ENCODE measurements at regions not wholly inside any gene's neighbourhood (a gene's known extent, or its start where the extent isn't known, plus 50 kb on each side); places are given as distances from the start of the nearest gene placed in this dataset.

- DNase-seq (ENCODE audit: low read depth in 3 of 3) = no peak
Observed at GRCh38 chr3:159843840-159844730, 144.6 kb upstream of the IL12A start.

DNA sequence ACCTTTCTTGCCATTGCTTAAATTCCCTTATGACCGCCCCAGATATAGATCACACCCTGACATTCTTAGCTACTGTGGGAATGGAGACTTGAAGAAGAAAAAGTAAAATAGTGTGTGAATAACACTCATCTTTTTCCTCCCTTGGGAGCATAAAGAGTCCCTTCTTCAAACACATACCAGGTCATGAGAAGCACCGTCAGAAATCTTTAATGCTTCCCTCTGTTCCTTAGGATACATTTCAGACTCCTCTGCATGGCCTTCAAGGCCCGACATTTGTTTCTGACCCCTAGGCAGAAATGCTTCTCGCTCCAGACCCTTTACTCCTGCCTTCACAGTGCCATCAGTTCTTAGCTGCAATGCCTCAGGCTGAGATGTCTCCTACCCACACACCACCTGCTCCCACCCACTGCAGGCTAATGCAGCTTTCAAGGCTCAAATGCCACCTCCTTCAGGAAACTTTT lies 143.8 kb upstream of the IL12A start:
- DNase-seq (ENCODE audit: low read depth in 3 of 3) = no peak

GRCh38 chr3:159845737-159846136 lies 142.9 kb upstream of the IL12A start:
- DNase-seq (ENCODE audit: low read depth in 3 of 3) = no peak

GRCh38 chr3:159846255-159846654 lies 142.4 kb upstream of the IL12A start:
- DNase-seq (ENCODE audit: low read depth in 3 of 3) = no peak

- no peak for DNase-seq (ENCODE audit: low read depth in 3 of 3)
Observed at GRCh38 chr3:159848348-159849118, 140.1 kb upstream of the IL12A start.

DNA sequence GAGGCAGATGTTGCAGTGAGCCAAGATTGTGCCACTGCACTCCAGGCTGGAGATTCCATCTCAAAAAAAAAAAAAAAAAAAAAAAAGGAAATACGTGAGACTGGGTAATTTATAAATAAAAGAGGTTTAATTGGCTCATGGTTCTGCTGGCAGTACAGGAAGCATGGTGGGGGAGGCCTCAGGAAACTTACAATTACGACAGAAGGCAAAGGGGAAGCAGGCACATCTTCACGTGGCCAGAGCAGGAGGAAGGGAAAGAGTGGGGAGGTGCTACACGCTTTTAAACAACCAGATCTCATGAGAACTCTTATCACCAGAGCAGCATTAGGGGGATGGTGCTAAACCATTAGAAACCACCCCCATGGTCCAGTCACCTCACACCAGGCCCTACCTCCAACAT lies 138.2 kb upstream of the IL12A start:
- no peak for DNase-seq (ENCODE audit: low read depth in 3 of 3)

GRCh38 chr3:159852266-159852665 lies 136.4 kb upstream of the IL12A start:
- no peak for DNase-seq (ENCODE audit: low read depth in 3 of 3)

DNA sequence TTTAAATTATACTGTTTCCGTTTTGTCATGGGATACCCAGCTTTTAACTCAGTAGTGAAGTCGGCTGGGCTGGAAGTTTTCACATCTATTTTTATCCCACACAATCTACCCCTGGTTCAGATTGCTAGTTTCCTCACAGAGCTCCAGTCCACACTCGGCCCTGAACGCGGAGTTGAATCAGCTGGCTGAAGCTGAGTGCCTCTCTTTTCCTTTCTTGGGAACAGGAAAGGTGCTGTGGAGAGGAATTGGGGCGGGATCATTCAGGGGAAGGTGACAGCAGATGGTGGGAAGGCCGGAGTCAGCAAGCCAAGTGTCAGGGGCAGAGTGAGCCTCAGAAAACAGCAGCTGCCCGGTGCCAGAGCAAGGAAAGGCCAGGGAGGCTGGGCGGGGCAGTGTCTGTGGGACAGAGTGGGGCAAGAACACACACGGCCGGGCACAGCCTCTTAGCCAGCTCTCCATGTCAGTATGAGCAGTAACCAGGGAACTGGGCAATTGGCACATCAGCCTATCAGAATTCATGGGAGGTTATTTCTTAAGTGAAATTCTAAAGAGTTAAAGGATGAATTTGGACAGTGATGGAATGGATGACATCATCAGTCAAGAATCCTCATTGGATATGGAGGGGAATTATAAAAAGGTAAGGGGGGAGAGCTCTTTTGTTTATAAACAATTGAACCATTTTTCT lies 135.7 kb upstream of the IL12A start:
- no peak for DNase-seq (ENCODE audit: low read depth in 3 of 3)

DNA sequence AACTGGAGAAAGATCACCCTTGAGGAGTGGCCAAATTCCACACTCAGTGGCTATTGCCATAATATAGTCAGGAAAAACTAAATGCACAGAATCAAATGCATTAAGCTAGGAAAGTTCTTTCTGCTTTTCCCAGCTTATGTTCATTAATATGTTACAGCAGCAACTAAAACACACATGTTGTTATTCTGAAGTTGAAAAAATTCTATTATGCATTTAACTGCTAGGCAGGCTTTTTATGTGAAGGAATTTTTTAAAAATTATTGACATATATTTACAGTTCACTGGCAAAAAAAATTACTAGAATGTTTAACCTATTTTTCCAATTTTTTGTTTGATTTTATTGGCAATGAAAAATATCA lies 135.2 kb upstream of the IL12A start:
- DNase-seq (ENCODE audit: low read depth in 3 of 3) = no peak

- DNase-seq (ENCODE audit: low read depth in 3 of 3) = no peak
Observed at GRCh38 chr3:159854500-159855124, 134.0 kb upstream of the IL12A start.

DNA sequence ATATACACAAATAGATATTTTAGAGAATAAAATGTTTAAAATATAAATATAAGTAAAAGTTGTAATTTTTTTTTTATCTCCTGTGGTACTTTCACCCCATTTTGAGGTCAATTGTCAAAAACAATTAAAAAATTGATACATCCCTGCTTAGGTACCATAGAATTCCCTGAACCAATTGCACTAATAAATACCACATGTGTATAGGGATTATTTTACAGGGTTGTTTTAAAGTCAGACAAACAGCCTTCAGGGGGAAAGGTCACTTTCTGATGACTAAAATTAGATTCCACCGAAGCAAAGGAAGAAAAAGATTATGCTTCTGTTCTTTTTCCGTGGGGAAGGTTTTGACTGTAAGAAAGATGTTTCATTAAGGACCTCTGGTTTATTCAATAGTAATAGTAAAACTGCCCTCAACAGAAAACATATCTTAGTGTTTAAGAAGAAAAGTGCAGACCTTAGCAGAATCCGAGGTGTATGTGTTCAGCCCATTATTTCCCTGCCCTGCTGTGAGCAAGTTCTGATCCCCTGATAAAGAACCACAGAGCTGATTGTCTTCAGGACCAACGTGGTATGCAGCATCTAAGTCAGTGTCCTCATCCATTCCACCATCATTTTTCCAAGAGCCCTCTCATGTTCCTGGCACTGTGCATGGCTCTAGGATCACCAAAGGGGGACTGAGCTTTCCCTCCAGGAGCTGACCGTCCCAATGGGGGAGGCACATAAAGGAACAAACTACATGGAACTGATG lies 132.9 kb upstream of the IL12A start:
- DNase-seq (ENCODE audit: low read depth in 3 of 3) = no peak

GRCh38 chr3:159856590-159857104 lies 132.0 kb upstream of the IL12A start:
- no peak for DNase-seq (ENCODE audit: low read depth in 3 of 3)

DNA sequence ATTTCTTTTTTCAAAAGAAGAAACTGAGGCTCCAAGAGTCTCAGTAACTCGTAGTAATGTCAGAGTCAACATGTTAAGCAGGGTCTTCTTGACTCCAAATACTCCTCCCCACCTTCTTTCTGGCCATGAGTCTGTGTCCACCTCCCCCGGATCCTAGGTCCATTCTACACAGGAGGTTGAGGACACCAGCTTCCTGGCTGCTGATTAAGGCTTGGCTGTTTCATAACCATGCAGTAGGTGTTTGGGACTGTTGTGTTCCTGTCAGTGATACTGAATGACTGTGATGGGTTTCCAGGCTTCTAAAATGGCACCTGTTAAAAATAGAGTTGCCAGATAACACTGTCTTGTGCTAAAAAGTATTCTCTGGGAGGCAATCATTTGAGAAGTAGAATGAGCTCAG lies 130.8 kb upstream of the IL12A start:
- DNase-seq (ENCODE audit: low read depth in 3 of 3) = no peak

GRCh38 chr3:159858650-159859049 lies 130.0 kb upstream of the IL12A start:
- no peak for DNase-seq (ENCODE audit: low read depth in 3 of 3)

GRCh38 chr3:159859424-159859823 lies 129.2 kb upstream of the IL12A start:
- no peak for DNase-seq (ENCODE audit: low read depth in 3 of 3)

- no peak for DNase-seq (ENCODE audit: low read depth in 3 of 3)
Observed at GRCh38 chr3:159859836-159860235, 128.8 kb upstream of the IL12A start.

DNA sequence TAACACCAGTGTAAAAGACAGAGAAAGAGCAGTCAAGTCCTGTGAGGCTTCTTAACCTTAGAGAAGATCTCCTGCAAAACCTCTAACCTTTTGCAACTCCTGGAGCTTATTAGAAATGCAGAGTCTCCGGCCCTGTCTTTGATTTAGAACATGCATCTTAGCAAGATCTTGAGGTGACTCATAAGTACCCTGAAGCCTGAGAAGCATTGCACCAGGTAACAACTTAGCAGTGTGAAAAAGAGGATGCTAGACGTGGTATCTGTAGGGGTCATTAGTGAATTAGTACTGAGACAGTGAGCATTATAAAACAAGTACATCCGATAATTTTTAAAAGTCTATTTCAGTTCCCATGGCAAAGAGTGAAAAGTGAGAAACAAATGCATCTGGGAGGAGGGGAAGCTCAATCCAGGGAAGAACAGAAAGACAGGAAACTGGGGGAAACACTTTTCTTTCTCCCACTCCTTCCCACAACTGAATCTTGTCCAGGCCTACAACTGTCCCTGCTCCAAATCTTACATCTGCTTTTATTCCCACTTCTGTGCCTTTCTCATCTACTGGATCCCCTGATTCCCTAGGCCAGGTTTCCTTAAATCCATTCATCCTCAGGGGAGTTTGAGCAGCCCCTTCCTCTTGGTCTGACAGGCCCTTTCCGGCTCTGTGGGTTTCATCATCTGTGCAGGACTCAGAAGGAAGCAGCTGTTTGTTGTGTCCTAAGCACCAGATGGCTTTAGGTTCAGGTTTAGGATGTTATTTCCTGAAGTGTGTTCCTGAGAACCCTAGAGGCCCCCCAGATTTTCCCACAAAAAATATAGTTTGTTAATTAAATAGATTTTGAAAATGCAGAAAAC lies 128.1 kb upstream of the IL12A start:
- DNase-seq (ENCODE audit: low read depth in 3 of 3) = no peak

DNA sequence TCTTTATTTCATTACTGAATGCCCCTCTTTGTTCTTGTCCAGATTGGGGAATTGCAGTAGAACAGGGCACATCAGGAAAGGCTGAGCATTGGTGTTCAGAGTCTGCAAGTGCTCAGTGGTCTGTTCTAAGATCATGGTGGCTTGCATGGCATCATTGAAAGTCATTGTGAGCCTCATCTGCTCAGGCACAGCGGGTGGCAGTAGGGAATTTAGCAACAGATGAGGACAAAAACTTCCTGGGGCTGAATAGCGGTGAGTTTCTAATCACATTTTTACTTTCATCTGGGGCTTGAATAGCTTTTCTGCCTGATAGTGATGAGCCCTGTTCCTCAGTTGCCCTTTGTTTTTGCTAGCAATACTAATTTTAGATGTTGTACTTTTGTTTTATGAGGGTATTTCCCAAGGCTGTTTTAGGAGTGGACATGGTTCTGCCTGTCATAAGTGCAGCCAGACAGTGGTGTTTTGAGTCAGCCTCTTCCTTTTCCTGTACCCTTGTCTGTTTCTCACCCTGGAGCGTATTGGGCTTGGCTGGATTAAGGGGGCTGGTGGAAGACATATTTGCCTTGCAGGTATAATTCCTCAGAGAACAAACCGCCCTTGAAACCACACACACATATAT lies 127.2 kb upstream of the IL12A start:
- no peak for DNase-seq (ENCODE audit: low read depth in 3 of 3)

GRCh38 chr3:159865041-159865579 lies 123.5 kb upstream of the IL12A start:
- no peak for DNase-seq (ENCODE audit: low read depth in 3 of 3)
